ENCODE measurements at regions not wholly inside any gene's neighbourhood (a gene's known extent, or its start where the extent isn't known, plus 50 kb on each side); places are given as distances from the start of the nearest gene placed in this dataset.

DNA sequence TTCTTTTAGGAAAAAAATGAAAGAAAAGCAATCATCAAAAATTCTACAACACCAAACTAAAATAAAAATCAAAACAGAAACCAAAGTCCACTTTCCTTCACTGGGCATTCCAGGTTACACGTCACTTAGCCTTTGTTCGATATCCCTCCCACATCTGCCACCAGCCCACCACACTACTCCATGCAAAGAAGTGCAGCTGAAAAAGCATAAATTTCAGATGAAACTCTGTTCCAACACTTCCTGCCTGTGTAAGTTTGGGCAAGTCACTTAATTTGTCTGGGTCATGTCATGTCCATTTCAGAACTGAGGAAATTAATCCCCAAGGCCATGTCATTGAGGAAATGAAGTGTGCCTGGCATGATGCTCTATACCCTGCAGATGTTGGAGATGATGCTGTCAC, 354.3 kb upstream of the USP24 start:
- Mint-ChIP-seq H3K27me3 (ENCODE audit: insufficient read depth) (peaks cover 27% of the 10 kb centered on the region), H3K4me3 (no peak overlapping the region), H3K27ac (no peak overlapping the region), H3K9me3 (peaks cover 31% of the 10 kb centered on the region), H3K36me3 (ENCODE audit: low read depth) (peaks cover 3% of the 10 kb centered on the region), H3K4me1 (no peaks in the 10 kb centered on the region)
- DNase-seq, result no peak
- peaks cover 3% of the 10 kb centered on the region for H3K4me1 ChIP-seq (ENCODE audit: control insufficient read depth, insufficient read depth, low read length)
- H3K9ac ChIP-seq (ENCODE audit: extremely low read depth, low read length, poor library complexity, severe bottlenecking), result no peak overlapping the region
- TF ChIP-seq CTCF (conservative IDR thresholded peaks at IDR 0.05), result no peak
- H3K27me3 ChIP-seq (ENCODE audit: control insufficient read depth, insufficient read depth, low read length, poor library complexity, severe bottlenecking), result peaks cover 18% of the 10 kb centered on the region
- H3K9me3 ChIP-seq (ENCODE audit: control insufficient read depth, low read length), result peaks cover 13% of the 10 kb centered on the region
- H3K27ac ChIP-seq (ENCODE audit: low read depth, low read length), result no peak overlapping the region
- WGBS, 2 experiments (ENCODE audit: insufficient coverage in 1 of 2, insufficient read length in 1 of 2), result 94 to 100% methylated on average over 1 to 2 of the region's 2 CpGs
- no peak overlapping the region for H3K4me3 ChIP-seq (ENCODE audit: low read length)
- no peaks in the 10 kb centered on the region for H3K36me3 ChIP-seq (ENCODE audit: control insufficient read depth, insufficient read depth, low read length)

DNA sequence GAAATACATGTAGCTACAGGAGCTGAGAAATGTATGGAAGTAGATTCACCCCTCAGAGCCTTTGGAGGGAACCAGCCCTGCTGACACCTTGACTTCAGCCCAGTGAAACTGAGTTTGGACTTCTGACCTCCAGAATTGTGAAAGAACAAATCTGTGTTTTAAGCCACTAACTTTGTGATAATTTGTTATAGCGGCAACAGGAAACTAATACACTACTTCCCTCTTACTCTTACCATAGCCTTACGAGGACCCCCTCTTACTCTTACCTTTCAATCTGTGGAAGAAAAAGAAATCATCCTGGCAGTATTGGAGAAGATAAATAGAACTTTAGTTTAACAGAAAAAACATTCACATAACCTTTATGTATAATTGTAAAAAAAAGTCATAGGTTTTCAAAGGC, 353.6 kb upstream of the USP24 start:
- no peak overlapping the region for H3K27ac Mint-ChIP-seq

DNA sequence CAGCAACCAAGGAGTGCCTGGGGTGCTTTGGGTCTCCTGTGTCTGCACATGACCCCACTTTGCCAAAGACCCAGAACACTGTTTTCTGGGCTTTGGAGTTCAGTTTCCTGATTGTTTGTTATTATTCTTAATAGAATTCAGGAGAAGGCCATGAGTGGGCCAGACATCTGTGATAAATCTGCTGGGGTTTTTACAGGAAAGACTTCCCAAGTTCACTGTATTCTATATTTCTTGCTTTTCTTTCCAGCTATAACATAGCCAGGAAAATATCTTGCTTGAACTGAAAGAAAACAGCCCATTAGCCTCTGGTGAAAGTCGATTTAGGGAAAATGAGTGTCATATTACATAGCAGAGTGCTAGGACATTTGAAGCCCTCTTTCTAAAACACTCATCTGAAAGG, 345.1 kb upstream of the USP24 start:
- Mint-ChIP-seq H3K9me3 (peaks cover 5% of the 10 kb centered on the region), H3K36me3 (ENCODE audit: low read depth) (no peaks in the 10 kb centered on the region), H3K27me3 (ENCODE audit: insufficient read depth) (peaks cover 6% of the 10 kb centered on the region), H3K27ac (no peak overlapping the region), H3K4me1 (peaks cover 13% of the 10 kb centered on the region), H3K4me3 (no peak overlapping the region)
- Histone ChIP-seq H3K36me3 (ENCODE audit: control insufficient read depth, insufficient read depth, low read length) (no peaks in the 10 kb centered on the region), H3K4me1 (ENCODE audit: control insufficient read depth, insufficient read depth, low read length) (peaks cover 9% of the 10 kb centered on the region), H3K9ac (ENCODE audit: extremely low read depth, low read length, poor library complexity, severe bottlenecking) (no peak overlapping the region), H3K9me3 (ENCODE audit: control insufficient read depth, low read length) (no peaks in the 10 kb centered on the region), H3K4me3 (ENCODE audit: low read length) (no peak overlapping the region), H3K27me3 (ENCODE audit: control insufficient read depth, insufficient read depth, low read length, poor library complexity, severe bottlenecking) (peaks cover 24% of the 10 kb centered on the region), H3K27ac (ENCODE audit: low read depth, low read length) (no peak overlapping the region)
- WGBS, 2 experiments (ENCODE audit: insufficient coverage in 1 of 2, insufficient read length in 1 of 2), result 95 to 100% methylated on average over 1 of the region's 1 CpG
- no peak for TF ChIP-seq CTCF (conservative IDR thresholded peaks at IDR 0.05)
- DNase-seq, result no peak

More for the DNA sequence above, 353.6 kb upstream of the USP24 start:
- TF ChIP-seq CTCF (conservative IDR thresholded peaks at IDR 0.05), result no peak
- no peak for DNase-seq
- 83 to 100% methylated on average over 1 of the region's 2 CpGs for WGBS, 2 experiments (ENCODE audit: insufficient coverage in 1 of 2, insufficient read length in 1 of 2)
- H3K27me3 Mint-ChIP-seq (ENCODE audit: insufficient read depth), result peaks cover 26% of the 10 kb centered on the region
- Histone ChIP-seq H3K27ac (ENCODE audit: low read depth, low read length) (no peak overlapping the region), H3K9me3 (ENCODE audit: control insufficient read depth, low read length) (peaks cover 13% of the 10 kb centered on the region), H3K9ac (ENCODE audit: extremely low read depth, low read length, poor library complexity, severe bottlenecking) (no peak overlapping the region), H3K4me3 (ENCODE audit: low read length) (no peak overlapping the region), H3K36me3 (ENCODE audit: control insufficient read depth, insufficient read depth, low read length) (no peaks in the 10 kb centered on the region), H3K4me1 (ENCODE audit: control insufficient read depth, insufficient read depth, low read length) (no peaks in the 10 kb centered on the region), H3K27me3 (ENCODE audit: control insufficient read depth, insufficient read depth, low read length, poor library complexity, severe bottlenecking) (peaks cover 11% of the 10 kb centered on the region)
- H3K36me3 Mint-ChIP-seq (ENCODE audit: low read depth), result peaks cover 3% of the 10 kb centered on the region
- H3K4me3 Mint-ChIP-seq, result no peak overlapping the region
- peaks cover 31% of the 10 kb centered on the region for H3K9me3 Mint-ChIP-seq
- no peaks in the 10 kb centered on the region for H3K4me1 Mint-ChIP-seq

All from endodermal cell (in vitro differentiated cells).